CD4-positive, alpha-beta memory T cell (primary cell): ENCODE measurements at regions not wholly inside any gene's neighbourhood (a gene's known extent, or its start where the extent isn't known, plus 50 kb on each side); places are given as distances from the start of the nearest gene placed in this dataset.

Experiments
- CTCF ChIA-PET: fragments of 350-600 bp; sonication (Branson Sonifier 250); formaldehyde crosslinking; loops from one replicate; lab custom pipeline; 2021; ENCODE audit warnings: inconsistent platforms; ENCODE audit not compliant: partially characterized antibody; lab: Charles Lee
- POLR2A ChIA-PET: fragments of 350-600 bp; sonication (Branson Sonifier 250); formaldehyde crosslinking; loops from one replicate; lab custom pipeline; 2021; ENCODE audit not compliant: partially characterized antibody; lab: Charles Lee
- DNase-seq, 5 donors: peaks; one replicate each; pipeline versions ENCODE4 v3.0.0 to v3.0.0-alpha.2; 2020 to 2022; ENCODE audit warnings: mixed read lengths in 1 of 5
- H3K27ac ChIP-seq: one replicate; pipeline ENCODE4 v1.7.0; 2013; ENCODE audit warnings: low read depth, low read length
- H3K27me3 ChIP-seq: 2 replicates; pipeline ENCODE4 v1.7.0; 2013; ENCODE audit warnings: mild to moderate bottlenecking, low read length, moderate library complexity; ENCODE audit not compliant: insufficient read depth
- H3K36me3 ChIP-seq: 2 replicates; pipeline ENCODE4 v1.7.0; 2013; ENCODE audit warnings: mild to moderate bottlenecking, low read length, moderate library complexity; ENCODE audit not compliant: insufficient read depth
- H3K4me1 ChIP-seq: 2 replicates; pipeline ENCODE4 v1.7.0; 2013; ENCODE audit warnings: mild to moderate bottlenecking, low read length, moderate library complexity; ENCODE audit not compliant: insufficient read depth
- H3K4me3 ChIP-seq, 2 donors: one replicate each; pipeline ENCODE4 v1.7.0; 2013; ENCODE audit warnings: low read length in 2 of 2, mild to moderate bottlenecking in 1 of 2
- H3K9me3 ChIP-seq, 2 donors: one replicate each; pipeline ENCODE4 v1.7.0; 2013; ENCODE audit warnings: low read length in 2 of 2, control low read depth in 1 of 2; ENCODE audit not compliant: control insufficient read depth in 1 of 2
- H3K27ac Mint-ChIP-seq, 7 donors: one replicate each; pipeline ENCODE4 v1.8.0; 2020 to 2021; ENCODE audit warnings: mixed read lengths in 7 of 7, mild to moderate bottlenecking in 6 of 7, inconsistent platforms in 3 of 7, moderate library complexity in 3 of 7
- H3K27me3 Mint-ChIP-seq, 2 donors: one replicate each; pipeline ENCODE4 v1.8.0; 2020 to 2021; ENCODE audit warnings: mixed read lengths in 2 of 2
- H3K36me3 Mint-ChIP-seq, 2 donors: one replicate each; pipeline ENCODE4 v1.8.0; 2020 to 2021; ENCODE audit warnings: mixed read lengths in 2 of 2, inconsistent platforms in 1 of 2, mild to moderate bottlenecking in 1 of 2
- H3K4me1 Mint-ChIP-seq, 4 donors: one replicate each; pipeline ENCODE4 v1.8.0; 2020 to 2021; ENCODE audit warnings: mixed read lengths in 4 of 4, mild to moderate bottlenecking in 1 of 4
- H3K4me3 Mint-ChIP-seq, 8 donors: one replicate each; pipeline ENCODE4 v1.8.0; 2020 to 2021; ENCODE audit warnings: mixed read lengths in 8 of 8, mild to moderate bottlenecking in 7 of 8, moderate library complexity in 6 of 8, inconsistent platforms in 3 of 8
- H3K9me3 Mint-ChIP-seq, 8 donors: one replicate each; pipeline ENCODE4 v1.8.0; 2020 to 2021; ENCODE audit warnings: mixed read lengths in 8 of 8, mild to moderate bottlenecking in 5 of 8, inconsistent platforms in 3 of 8, moderate library complexity in 1 of 8
- intact Hi-C: fragments of 100-400 bp; cut with micrococcal nuclease; formaldehyde crosslinking; loops from one replicate; pipeline ENCODE4 v1.15.1; 2023

DNA sequence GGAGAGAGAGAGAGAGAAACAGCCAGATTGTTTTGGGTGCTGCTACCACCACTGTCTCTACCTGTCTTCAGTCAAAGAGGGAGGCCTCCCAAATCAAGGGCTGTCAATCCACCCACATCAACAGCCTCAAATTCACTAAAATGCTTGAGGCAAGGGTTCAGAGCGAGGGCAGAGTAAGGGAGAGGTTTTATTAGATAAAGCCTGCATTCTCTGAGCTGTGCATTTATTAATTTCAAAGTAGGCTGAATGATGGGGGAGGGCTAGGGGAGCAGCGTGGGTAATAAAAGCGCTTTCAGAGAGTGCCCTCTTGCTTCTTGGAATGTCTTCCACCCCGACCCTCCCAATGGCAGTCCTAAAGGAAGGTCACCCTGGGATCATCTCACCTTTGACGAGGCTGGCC is 636.5 kb upstream of the TBX3 start:
- Mint-ChIP-seq H3K4me1 (no peaks in the 10 kb centered on the region), H3K27me3 (no peaks in the 10 kb centered on the region), H3K36me3 (no peaks in the 10 kb centered on the region), H3K4me3 (no peak overlapping the region), H3K27ac (no peak overlapping the region), H3K9me3 (peaks cover 0 to 16% (median 5%) of the 10 kb centered on the region in 8 donors)
- H3K27ac ChIP-seq, result no peak overlapping the region
- no peaks in the 10 kb centered on the region for H3K27me3 ChIP-seq
- ChIA-PET POLR2A (no interaction called here), CTCF (no interaction called here)
- no peaks in the 10 kb centered on the region for H3K4me1 ChIP-seq
- intact Hi-C loops, result no loop called here
- no peak for DNase-seq
- no peaks in the 10 kb centered on the region for H3K36me3 ChIP-seq
- no peaks in the 10 kb centered on the region for H3K9me3 ChIP-seq
- H3K4me3 ChIP-seq, result no peak overlapping the region

GRCh38 chr12:115319446-115320040 is 635.6 kb upstream of the TBX3 start:
- peaks cover 0 to 16% (median 8%) of the 10 kb centered on the region in 8 donors for H3K9me3 Mint-ChIP-seq
- no peaks in the 10 kb centered on the region for H3K27me3 ChIP-seq

GRCh38 chr12:115313929-115314328 is 630.0 kb upstream of the TBX3 start:
- H3K27ac ChIP-seq, result no peak overlapping the region
- Mint-ChIP-seq H3K27ac (no peak overlapping the region), H3K36me3 (no peaks in the 10 kb centered on the region), H3K4me3 (no peak overlapping the region), H3K27me3 (no peaks in the 10 kb centered on the region), H3K4me1 (no peaks in the 10 kb centered on the region), H3K9me3 (peaks cover 0 to 13% (median 6%) of the 10 kb centered on the region in 8 donors)
- CTCF ChIA-PET, result no interaction called here
- no peaks in the 10 kb centered on the region for H3K9me3 ChIP-seq
- H3K4me3 ChIP-seq, result no peak overlapping the region
- no peak for DNase-seq
- intact Hi-C loops, result no loop called here
- no peaks in the 10 kb centered on the region for H3K36me3 ChIP-seq
- POLR2A ChIA-PET, result no interaction called here
- H3K4me1 ChIP-seq, result no peaks in the 10 kb centered on the region
- no peaks in the 10 kb centered on the region for H3K27me3 ChIP-seq

More at GRCh38 chr12:115319446-115320040, 635.6 kb upstream of the TBX3 start:
- no peak overlapping the region for H3K27ac ChIP-seq
- H3K9me3 ChIP-seq, result no peaks in the 10 kb centered on the region
- ChIA-PET POLR2A (no interaction called here), CTCF (no interaction called here)
- no peaks in the 10 kb centered on the region for H3K27me3 Mint-ChIP-seq
- intact Hi-C loops, result no loop called here
- no peak for DNase-seq
- no peaks in the 10 kb centered on the region for H3K36me3 ChIP-seq
- no peaks in the 10 kb centered on the region for H3K4me1 Mint-ChIP-seq
- no peaks in the 10 kb centered on the region for H3K4me1 ChIP-seq
- H3K36me3 Mint-ChIP-seq, result no peaks in the 10 kb centered on the region
- H3K4me3 Mint-ChIP-seq, result no peak overlapping the region
- H3K27ac Mint-ChIP-seq, result no peak overlapping the region
- H3K4me3 ChIP-seq, result no peak overlapping the region

GRCh38 chr12:115312901-115313300 is 628.9 kb upstream of the TBX3 start:
- ChIA-PET CTCF (no interaction called here), POLR2A (no interaction called here)
- no peaks in the 10 kb centered on the region for H3K4me1 ChIP-seq
- H3K36me3 ChIP-seq, result no peaks in the 10 kb centered on the region
- Mint-ChIP-seq H3K4me1 (no peaks in the 10 kb centered on the region), H3K27me3 (no peaks in the 10 kb centered on the region), H3K9me3 (peaks cover 0 to 14% (median 8%) of the 10 kb centered on the region in 8 donors), H3K27ac (no peak overlapping the region), H3K36me3 (no peaks in the 10 kb centered on the region), H3K4me3 (no peak overlapping the region)
- H3K9me3 ChIP-seq, result no peaks in the 10 kb centered on the region
- H3K27ac ChIP-seq, result no peak overlapping the region
- H3K4me3 ChIP-seq, result no peak overlapping the region
- DNase-seq, result no peak
- no peaks in the 10 kb centered on the region for H3K27me3 ChIP-seq
- intact Hi-C loops, result no loop called here

GRCh38 chr12:115311875-115312274 is 627.9 kb upstream of the TBX3 start:
- ChIA-PET POLR2A (no interaction called here), CTCF (no interaction called here)
- Mint-ChIP-seq H3K4me3 (no peak overlapping the region), H3K27me3 (no peaks in the 10 kb centered on the region), H3K9me3 (peaks cover 0 to 14% (median 8%) of the 10 kb centered on the region in 8 donors), H3K36me3 (no peaks in the 10 kb centered on the region), H3K27ac (no peak overlapping the region), H3K4me1 (no peaks in the 10 kb centered on the region)
- no peaks in the 10 kb centered on the region for H3K36me3 ChIP-seq
- H3K9me3 ChIP-seq, result no peaks in the 10 kb centered on the region
- no peaks in the 10 kb centered on the region for H3K4me1 ChIP-seq
- no peak overlapping the region for H3K4me3 ChIP-seq
- no peak overlapping the region for H3K27ac ChIP-seq
- DNase-seq, result no peak
- intact Hi-C loops, result no loop called here
- no peaks in the 10 kb centered on the region for H3K27me3 ChIP-seq

- Mint-ChIP-seq H3K4me3 (no peak overlapping the region), H3K27me3 (no peaks in the 10 kb centered on the region), H3K36me3 (no peaks in the 10 kb centered on the region), H3K9me3 (peaks cover 0 to 20% (median 3%) of the 10 kb centered on the region in 8 donors), H3K4me1 (no peaks in the 10 kb centered on the region), H3K27ac (no peak overlapping the region)
- CTCF ChIA-PET, result no interaction called here
- Histone ChIP-seq H3K4me3 (no peak overlapping the region), H3K9me3 (no peaks in the 10 kb centered on the region), H3K27me3 (no peaks in the 10 kb centered on the region), H3K4me1 (no peaks in the 10 kb centered on the region), H3K27ac (no peak overlapping the region), H3K36me3 (no peaks in the 10 kb centered on the region)
- DNase-seq, result no peak
- POLR2A ChIA-PET, result no interaction called here
- intact Hi-C loops, result no loop called here
Observed at GRCh38 chr12:115308918-115309317, 624.9 kb upstream of the TBX3 start.

- Mint-ChIP-seq H3K27ac (no peak overlapping the region), H3K27me3 (no peaks in the 10 kb centered on the region), H3K9me3 (peaks cover 0 to 25% (median 6%) of the 10 kb centered on the region in 8 donors), H3K4me1 (no peaks in the 10 kb centered on the region), H3K4me3 (no peak overlapping the region), H3K36me3 (no peaks in the 10 kb centered on the region)
- H3K36me3 ChIP-seq, result no peaks in the 10 kb centered on the region
- H3K9me3 ChIP-seq, result no peaks in the 10 kb centered on the region
- H3K27me3 ChIP-seq, result no peaks in the 10 kb centered on the region
- intact Hi-C loops, result no loop called here
- ChIA-PET CTCF (no interaction called here), POLR2A (no interaction called here)
- no peaks in the 10 kb centered on the region for H3K4me1 ChIP-seq
- H3K4me3 ChIP-seq, result no peak overlapping the region
- no peak overlapping the region for H3K27ac ChIP-seq
- no peak for DNase-seq
Observed at GRCh38 chr12:115306380-115306779, 622.4 kb upstream of the TBX3 start.

DNA sequence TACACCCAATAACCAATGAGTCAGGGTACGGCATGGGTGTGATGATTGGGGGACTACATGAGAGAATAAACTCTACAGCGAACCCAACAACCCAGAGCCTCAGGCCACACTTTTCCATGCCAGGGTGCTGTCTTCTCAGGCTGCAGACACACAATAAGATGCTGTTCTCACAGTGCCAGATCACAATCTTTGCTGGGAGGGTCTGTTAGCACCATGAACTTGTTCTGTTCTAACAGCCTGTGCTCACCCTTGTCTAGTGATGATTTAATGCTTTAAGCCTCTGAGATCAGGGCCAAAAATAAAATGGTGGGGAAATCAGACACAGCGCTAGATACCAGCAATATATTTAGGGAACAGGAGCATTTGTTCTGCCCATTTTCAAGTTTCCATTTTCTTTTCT is 621.9 kb upstream of the TBX3 start:
- intact Hi-C loops, result no loop called here
- no peak overlapping the region for H3K27ac Mint-ChIP-seq
- ChIA-PET CTCF (no interaction called here), POLR2A (no interaction called here)
- Histone ChIP-seq H3K27me3 (no peaks in the 10 kb centered on the region), H3K4me1 (no peaks in the 10 kb centered on the region), H3K4me3 (no peak overlapping the region), H3K27ac (no peak overlapping the region), H3K36me3 (no peaks in the 10 kb centered on the region), H3K9me3 (no peaks in the 10 kb centered on the region)
- no peak overlapping the region for H3K4me3 Mint-ChIP-seq
- no peaks in the 10 kb centered on the region for H3K27me3 Mint-ChIP-seq
- H3K4me1 Mint-ChIP-seq, result no peaks in the 10 kb centered on the region
- H3K36me3 Mint-ChIP-seq, result no peaks in the 10 kb centered on the region
- DNase-seq, result no peak
- peaks cover 0 to 25% (median 6%) of the 10 kb centered on the region in 8 donors for H3K9me3 Mint-ChIP-seq
